ENCODE measurements at regions not wholly inside any gene's neighbourhood (a gene's known extent, or its start where the extent isn't known, plus 50 kb on each side); places are given as distances from the start of the nearest gene placed in this dataset.
A peak's percentile ranks its signal among the peaks of the same experiment; 100 is the strongest.

DNA sequence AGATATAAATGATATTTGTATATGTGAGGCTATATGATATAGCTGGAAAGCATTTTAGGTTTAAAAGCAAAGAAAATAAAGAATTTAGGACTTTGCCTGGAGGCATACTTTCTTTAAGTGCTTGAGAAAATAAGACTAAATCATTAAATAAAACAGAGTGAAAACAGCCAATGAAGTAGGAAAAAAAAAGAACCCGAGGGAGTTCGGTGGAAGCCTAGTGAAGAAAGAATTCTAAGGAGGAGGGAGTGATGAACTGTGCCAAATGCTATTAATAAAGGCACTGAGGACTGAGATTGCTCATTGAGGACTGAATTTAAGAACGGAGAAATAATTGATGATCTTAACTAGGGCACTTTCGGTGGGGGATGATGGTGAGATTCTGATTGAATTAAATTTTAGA lies 573.5 kb downstream of the DSC3 start:
- DNase-seq (ENCODE audit: unreplicated experiment): no peak
- H3K27ac Mint-ChIP-seq (ENCODE audit: low read depth, unreplicated experiment): no peak overlapping the region
- H3K27me3 Mint-ChIP-seq (ENCODE audit: insufficient read depth, unreplicated experiment): no peaks in the 10 kb centered on the region
- TF ChIP-seq, protein P1, sequence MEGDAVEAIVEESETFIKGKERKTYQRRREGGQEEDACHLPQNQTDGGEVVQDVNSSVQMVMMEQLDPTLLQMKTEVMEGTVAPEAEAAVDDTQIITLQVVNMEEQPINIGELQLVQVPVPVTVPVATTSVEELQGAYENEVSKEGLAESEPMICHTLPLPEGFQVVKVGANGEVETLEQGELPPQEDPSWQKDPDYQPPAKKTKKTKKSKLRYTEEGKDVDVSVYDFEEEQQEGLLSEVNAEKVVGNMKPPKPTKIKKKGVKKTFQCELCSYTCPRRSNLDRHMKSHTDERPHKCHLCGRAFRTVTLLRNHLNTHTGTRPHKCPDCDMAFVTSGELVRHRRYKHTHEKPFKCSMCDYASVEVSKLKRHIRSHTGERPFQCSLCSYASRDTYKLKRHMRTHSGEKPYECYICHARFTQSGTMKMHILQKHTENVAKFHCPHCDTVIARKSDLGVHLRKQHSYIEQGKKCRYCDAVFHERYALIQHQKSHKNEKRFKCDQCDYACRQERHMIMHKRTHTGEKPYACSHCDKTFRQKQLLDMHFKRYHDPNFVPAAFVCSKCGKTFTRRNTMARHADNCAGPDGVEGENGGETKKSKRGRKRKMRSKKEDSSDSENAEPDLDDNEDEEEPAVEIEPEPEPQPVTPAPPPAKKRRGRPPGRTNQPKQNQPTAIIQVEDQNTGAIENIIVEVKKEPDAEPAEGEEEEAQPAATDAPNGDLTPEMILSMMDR (IDR thresholded peaks at IDR 0.05; ENCODE audit: unreplicated experiment): no peak
- POLR2A ChIA-PET: no interaction called here
- BruUV-seq (replicated peaks): no TSS peak
- CTCF ChIA-PET: no interaction called here
- H3K4me3 Mint-ChIP-seq (ENCODE audit: unreplicated experiment): no peak overlapping the region
- no peaks in the 10 kb centered on the region for H3K9me3 Mint-ChIP-seq (ENCODE audit: unreplicated experiment)
- no peaks in the 10 kb centered on the region for H3K36me3 Mint-ChIP-seq (ENCODE audit: insufficient read depth, unreplicated experiment)
- intact Hi-C loops (cut with micrococcal nuclease): no loop called here
- H3K4me1 Mint-ChIP-seq (ENCODE audit: insufficient read depth, unreplicated experiment): no peaks in the 10 kb centered on the region

DNA sequence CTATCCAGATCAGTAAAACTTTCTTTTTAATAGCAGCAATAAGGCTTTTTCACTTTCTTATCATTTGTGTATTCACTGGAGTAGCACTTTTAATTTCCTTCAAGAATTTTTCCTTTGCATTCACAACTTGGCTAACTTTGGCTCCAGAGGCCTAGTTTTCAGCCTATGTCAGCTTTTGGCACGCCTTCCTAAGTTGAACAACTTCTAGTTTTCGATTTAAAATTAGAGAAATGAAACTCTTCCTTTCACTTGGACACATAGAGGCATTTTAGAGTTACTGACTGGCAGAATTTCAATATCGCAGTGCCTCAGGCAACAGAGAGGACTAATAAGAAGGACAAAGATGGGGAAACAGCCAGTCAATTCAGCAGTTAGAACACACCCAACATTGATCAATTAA lies 577.4 kb downstream of the DSC3 start:
- intact Hi-C loops (cut with micrococcal nuclease): no loop called here
- ChIA-PET POLR2A (no interaction called here), CTCF (no interaction called here)
- no peaks in the 10 kb centered on the region for H3K9me3 Mint-ChIP-seq (ENCODE audit: unreplicated experiment)
- no TSS peak for BruUV-seq (replicated peaks)
- TF ChIP-seq, protein P1 (IDR thresholded peaks at IDR 0.05; ENCODE audit: unreplicated experiment): no peak
- H3K4me3 Mint-ChIP-seq (ENCODE audit: unreplicated experiment): no peak overlapping the region
- H3K36me3 Mint-ChIP-seq (ENCODE audit: insufficient read depth, unreplicated experiment): no peaks in the 10 kb centered on the region
- no peak for DNase-seq (ENCODE audit: unreplicated experiment)
- peaks cover 11% of the 10 kb centered on the region for H3K27me3 Mint-ChIP-seq (ENCODE audit: insufficient read depth, unreplicated experiment)
- H3K27ac Mint-ChIP-seq (ENCODE audit: low read depth, unreplicated experiment): no peak overlapping the region
- H3K4me1 Mint-ChIP-seq (ENCODE audit: insufficient read depth, unreplicated experiment): no peaks in the 10 kb centered on the region

DNA sequence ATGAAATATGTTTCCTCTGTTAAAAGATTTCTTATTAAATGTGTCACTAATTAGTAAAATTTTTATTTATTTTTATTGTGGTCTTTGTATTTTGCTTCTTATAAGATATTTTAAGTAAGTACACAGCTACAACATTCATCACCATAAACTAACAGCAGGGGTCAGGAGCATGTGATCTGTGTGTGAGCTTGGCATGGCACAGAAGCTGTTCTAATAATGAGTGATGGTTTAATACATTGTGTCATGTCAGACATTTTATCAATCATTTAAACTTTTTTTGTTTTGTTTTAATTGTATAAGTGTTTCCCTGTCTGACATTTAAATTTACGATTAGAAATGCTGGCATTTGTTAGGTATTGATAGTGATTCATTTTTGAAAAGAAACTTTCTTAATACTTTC lies 585.4 kb downstream of the DSC3 start:
- Mint-ChIP-seq H3K4me1 (ENCODE audit: insufficient read depth, unreplicated experiment) (no peaks in the 10 kb centered on the region), H3K36me3 (ENCODE audit: insufficient read depth, unreplicated experiment) (no peaks in the 10 kb centered on the region), H3K4me3 (ENCODE audit: unreplicated experiment) (no peak overlapping the region), H3K9me3 (ENCODE audit: unreplicated experiment) (no peaks in the 10 kb centered on the region), H3K27me3 (ENCODE audit: insufficient read depth, unreplicated experiment) (peaks cover 3% of the 10 kb centered on the region), H3K27ac (ENCODE audit: low read depth, unreplicated experiment) (no peak overlapping the region)
- peak; percentile 18 for DNase-seq (ENCODE audit: unreplicated experiment)
- intact Hi-C loops (cut with micrococcal nuclease): loop anchor here (10.0 kb wide), 1 partner anchor 58 kb away; no protein-coding TSS in a partner anchor
- BruUV-seq (replicated peaks): no TSS peak
- ChIA-PET CTCF (interaction anchor here (0.7 kb wide), 1 partner anchor 40 kb away, joined by 3 read pairs; no protein-coding TSS in a partner anchor), POLR2A (interaction anchor here (0.6 kb wide), 1 partner anchor 855 kb away, joined by 3 read pairs; no protein-coding TSS in a partner anchor)
- TF ChIP-seq, protein P1 (IDR thresholded peaks at IDR 0.05; ENCODE audit: unreplicated experiment): no peak

DNA sequence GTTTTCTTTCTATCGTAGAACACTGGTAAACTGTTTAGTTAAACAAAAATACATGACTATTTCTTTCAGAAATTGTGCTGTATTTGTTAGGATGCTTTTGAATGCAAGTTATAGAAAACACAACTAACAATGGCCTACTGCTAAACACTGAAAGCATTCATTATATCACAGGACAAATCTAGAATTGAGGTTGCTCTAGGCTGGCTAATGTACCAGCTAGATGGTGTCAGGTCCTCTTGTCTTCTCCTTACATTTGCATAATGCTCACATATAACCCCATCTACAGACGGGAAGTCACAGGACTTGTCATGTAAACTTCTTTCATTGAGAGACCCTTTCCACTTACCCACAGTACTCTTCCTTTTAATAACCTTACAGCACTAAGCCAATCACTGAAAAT lies 586.8 kb downstream of the DSC3 start:
- Mint-ChIP-seq H3K4me3 (ENCODE audit: unreplicated experiment) (no peak overlapping the region), H3K27ac (ENCODE audit: low read depth, unreplicated experiment) (no peak overlapping the region), H3K4me1 (ENCODE audit: insufficient read depth, unreplicated experiment) (no peaks in the 10 kb centered on the region), H3K36me3 (ENCODE audit: insufficient read depth, unreplicated experiment) (no peaks in the 10 kb centered on the region), H3K27me3 (ENCODE audit: insufficient read depth, unreplicated experiment) (no peaks in the 10 kb centered on the region), H3K9me3 (ENCODE audit: unreplicated experiment) (no peaks in the 10 kb centered on the region)
- CTCF ChIA-PET: no interaction called here
- POLR2A ChIA-PET: no interaction called here
- no TSS peak for BruUV-seq (replicated peaks)
- intact Hi-C loops (cut with micrococcal nuclease): loop anchor here (10.0 kb wide), 1 partner anchor 59 kb away; no protein-coding TSS in a partner anchor
- no peak for DNase-seq (ENCODE audit: unreplicated experiment)
- TF ChIP-seq, protein P1 (IDR thresholded peaks at IDR 0.05; ENCODE audit: unreplicated experiment): no peak

Data from MCF 10A (cell line).